IMR-90 (cell line): ENCODE measurements at regions not wholly inside any gene's neighbourhood (a gene's known extent, or its start where the extent isn't known, plus 50 kb on each side); places are given as distances from the start of the nearest gene placed in this dataset.

Experiments used
- ATAC-seq: fragments of 200-7000 bp; cut with Tn5 transposase; 2 replicates; pipeline ENCODE4 v1.9.1; 2020; ENCODE audit warnings: low read depth, mild to moderate bottlenecking, moderate library complexity
- BruUV-seq: library from RNA; stranded (reverse); fragments of 400-500 nt; replicated peaks from 2 replicates; lab custom pipeline; 2021; lab: Mats Ljungman, UMichigan
- CTCF ChIA-PET: fragments of 300-600 bp; formaldehyde crosslinking; extraction: SDS; loops from one replicate; lab custom pipeline; 2021; ENCODE audit warnings: antibody characterized with exemption; lab: Yijun Ruan, JAX
- POLR2A ChIA-PET: fragments of 300-600 bp; sonication (Branson Sonifier 250); formaldehyde crosslinking; loops from one replicate; lab custom pipeline; 2022; ENCODE audit warnings: antibody characterized with exemption; ENCODE audit not compliant: unreplicated experiment; lab: Charles Lee
- DNase-seq: peaks from one replicate; pipeline ENCODE4 v3.0.0; 2013
- H2AFZ ChIP-seq: replicated peaks from 2 replicates; pipeline ENCODE3; 2013; ENCODE audit warnings: low read length, mild to moderate bottlenecking; ENCODE audit not compliant: poor library complexity
- H2AK5ac ChIP-seq: 2 replicates; pipeline ENCODE4 v1.6.1; 2013; ENCODE audit warnings: low read depth, low read length, inconsistent platforms
- H2AK9ac ChIP-seq: replicated peaks from 2 replicates; pipeline ENCODE3; 2013; ENCODE audit warnings: mild to moderate bottlenecking, low read depth, low read length, moderate library complexity; ENCODE audit not compliant: poor library complexity
- H2BK120ac ChIP-seq: 2 replicates; pipeline ENCODE4 v1.6.1; 2013; ENCODE audit warnings: low read depth, low read length, inconsistent platforms
- H2BK15ac ChIP-seq: 3 replicates; pipeline ENCODE4 v1.6.1; 2013; ENCODE audit warnings: low read depth, low read length, inconsistent platforms
- H2BK20ac ChIP-seq: 2 replicates; pipeline ENCODE4 v1.6.1; 2013; ENCODE audit warnings: low read depth, mild to moderate bottlenecking, inconsistent platforms, low read length, moderate library complexity
- H2BK5ac ChIP-seq: 2 replicates; pipeline ENCODE4 v1.6.1; 2013; ENCODE audit warnings: mild to moderate bottlenecking, low read depth, low read length, inconsistent platforms; ENCODE audit not compliant: poor library complexity, severe bottlenecking
- H3K14ac ChIP-seq: replicated peaks from 2 replicates; pipeline ENCODE4 v1.6.1; 2013; ENCODE audit warnings: low read depth, low read length, inconsistent platforms
- H3K18ac ChIP-seq: 2 replicates; pipeline ENCODE4 v1.6.1; 2013; ENCODE audit warnings: low read depth, low read length, control low read depth
- H3K23ac ChIP-seq: 2 replicates; pipeline ENCODE4 v1.6.1; 2013; ENCODE audit warnings: low read depth, low read length, inconsistent platforms
- H3K27ac ChIP-seq: 2 replicates; pipeline ENCODE4 v1.5.1; 2013; ENCODE audit warnings: mild to moderate bottlenecking, control low read depth, low read length; ENCODE audit not compliant: insufficient read depth
- H3K27me3 ChIP-seq: 2 replicates; pipeline ENCODE4 v1.6.1; 2013; ENCODE audit warnings: low read length; ENCODE audit not compliant: control insufficient read depth, insufficient read depth
- H3K36me3 ChIP-seq: 2 replicates; pipeline ENCODE4 v1.6.1; 2013; ENCODE audit warnings: low read length, mixed read lengths; ENCODE audit not compliant: control insufficient read depth, insufficient read depth
- H3K4ac ChIP-seq: 2 replicates; pipeline ENCODE4 v1.6.1; 2013; ENCODE audit warnings: low read depth, low read length, inconsistent platforms
- H3K4me1 ChIP-seq: 2 replicates; pipeline ENCODE4 v1.6.1; 2013; ENCODE audit warnings: low read length, mixed read lengths; ENCODE audit not compliant: control insufficient read depth, insufficient read depth
- H3K4me2 ChIP-seq: 2 replicates; pipeline ENCODE4 v1.6.1; 2013; ENCODE audit warnings: low read depth, mild to moderate bottlenecking, control low read depth, low read length, moderate library complexity
- H3K4me3 ChIP-seq: 2 replicates; pipeline ENCODE4 v1.5.1; 2013; ENCODE audit warnings: low read depth, mild to moderate bottlenecking, control low read depth, low read length, moderate library complexity; ENCODE audit not compliant: insufficient read depth
- H3K56ac ChIP-seq: 2 replicates; pipeline ENCODE4 v1.6.1; 2013; ENCODE audit warnings: low read length, inconsistent platforms; ENCODE audit not compliant: insufficient read depth; ENCODE audit errors: extremely low read depth
- H3K79me1 ChIP-seq, 2 experiments: 2 replicates each; pipeline ENCODE4 v1.6.1; 2013; ENCODE audit warnings: low read length in 2 of 2, inconsistent platforms in 1 of 2, low read depth in 1 of 2
- H3K9ac ChIP-seq: 2 replicates; pipeline ENCODE4 v1.6.1; 2013; ENCODE audit warnings: low read depth, low read length, control low read depth
- H3K9me1 ChIP-seq: 2 replicates; pipeline ENCODE4 v1.6.1; 2013; ENCODE audit warnings: low read length, inconsistent platforms; ENCODE audit not compliant: insufficient read depth
- H3K9me3 ChIP-seq: 2 replicates; pipeline ENCODE4 v1.6.1; 2013; ENCODE audit warnings: low read length; ENCODE audit not compliant: control insufficient read depth, insufficient read depth
- H4K20me1 ChIP-seq: 2 replicates; pipeline ENCODE4 v1.6.1; 2013; ENCODE audit warnings: low read length, inconsistent platforms; ENCODE audit not compliant: insufficient read depth
- H4K5ac ChIP-seq: 2 replicates; pipeline ENCODE4 v1.6.1; 2013; ENCODE audit warnings: mild to moderate bottlenecking, low read depth, low read length, control low read depth
- H4K8ac ChIP-seq, 2 experiments: 2 replicates each; pipeline ENCODE4 v1.6.1; 2013; ENCODE audit warnings: low read depth in 2 of 2, low read length in 2 of 2, control low read depth in 1 of 2, inconsistent platforms in 1 of 2
- H4K91ac ChIP-seq: 2 replicates; pipeline ENCODE4 v1.6.1; 2013; ENCODE audit warnings: low read depth, low read length, inconsistent platforms; ENCODE audit not compliant: insufficient read depth
- CEBPB ChIP-seq: IDR thresholded peaks from 2 replicates; pipeline ENCODE4 v1.6.1; 2012; ENCODE audit warnings: low read depth, low read length, improper control_type of control experiment
- CHD1 ChIP-seq: IDR thresholded peaks from 2 replicates; pipeline ENCODE4 v1.6.1; 2012; ENCODE audit warnings: low read depth, low read length, improper control_type of control experiment
- CTCF ChIP-seq: conservative IDR thresholded peaks from 2 replicates; pipeline ENCODE4 v1.5.1; 2012; ENCODE audit warnings: mild to moderate bottlenecking, low read depth, low read length, improper control_type of control experiment
- MAFK ChIP-seq: IDR thresholded peaks from 2 replicates; pipeline ENCODE4 v1.6.1; 2012; ENCODE audit warnings: low read depth, low read length, improper control_type of control experiment
- MXI1 ChIP-seq: IDR thresholded peaks from 2 replicates; pipeline ENCODE4 v1.6.1; 2012; ENCODE audit warnings: low read depth, mild to moderate bottlenecking, low read length, moderate library complexity, borderline replicate concordance
- NFE2L2 ChIP-seq: fragments of 150-350 bp; IDR thresholded peaks from 2 replicates; pipeline ENCODE4 v1.6.1; 2016; ENCODE audit warnings: low read depth, mild to moderate bottlenecking, low read length
- RCOR1 ChIP-seq: IDR thresholded peaks from 2 replicates; pipeline ENCODE4 v1.6.1; 2012; ENCODE audit warnings: mild to moderate bottlenecking, low read length, improper control_type of control experiment; ENCODE audit not compliant: insufficient replicate concordance
- WGBS, 2 experiments: methylation state at CpG; one replicate each; pipeline versions ENCODE4 v1.1.5 to v1.1.7; 2013; ENCODE audit warnings: missing lambda C conversion rate in 2 of 2; ENCODE audit not compliant: insufficient read length in 1 of 2; ENCODE audit errors: extremely low coverage in 2 of 2; 5-methylcytosine and 5-hydroxymethylcytosine counted together
- dilution Hi-C: fragments of 300-500 bp; cut with HindIII; formaldehyde crosslinking; loops from one replicate; pipeline ENCODE4 v1.14.3; 2018; ENCODE audit warnings: low sequenced_read_pairs; ENCODE audit not compliant: unreplicated experiment
- in situ Hi-C: fragments of 300-500 bp; cut with MboI; formaldehyde crosslinking; loops from 3 replicates; pipeline ENCODE4 v1.14.3; 2019; ENCODE audit warnings: low sequenced_read_pairs, inconsistent platforms, mixed read lengths
- intact Hi-C: fragments of 100-400 bp; cut with micrococcal nuclease; formaldehyde crosslinking; loops from 2 replicates; pipeline ENCODE4 v1.10.0; 2022

DNA sequence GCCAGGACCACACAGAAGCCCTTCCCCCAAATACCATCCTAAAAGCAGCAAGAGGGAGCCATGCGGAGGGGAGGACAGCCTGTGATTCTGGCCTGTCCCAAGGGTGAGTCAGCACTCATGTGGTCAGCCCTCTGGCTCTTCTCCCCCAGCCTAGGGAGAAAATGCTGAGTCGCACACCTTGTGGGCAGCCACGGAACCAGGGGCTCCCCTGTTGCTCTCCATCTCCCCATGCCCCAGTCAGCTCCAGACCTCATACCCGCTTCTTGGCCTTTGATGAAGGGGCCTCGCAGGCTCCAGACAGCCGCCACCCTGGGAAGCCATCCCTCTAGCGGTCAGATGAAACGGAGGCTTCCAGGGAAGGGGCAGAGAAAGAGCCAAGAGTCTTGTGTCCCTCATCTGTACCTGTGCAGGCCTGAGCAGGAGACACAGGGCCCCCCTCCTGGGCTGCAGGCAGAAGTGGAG, 181.3 kb upstream of the SIX2 start:
- Histone ChIP-seq H3K27ac (peak overlapping the region; percentile 28; the same call in 1 of the 2 replicates), H4K8ac (peak overlapping the region in 1 of 2 experiments; percentile 72; a peak in 2 of 4 replicates), H3K18ac (peak overlapping the region; percentile 13; the same call in 1 of the 2 replicates), H3K9me3 (no peaks in the 10 kb centered on the region), H4K5ac (no peak overlapping the region; the same call in 1 of the 2 replicates), H3K27me3 (peaks cover 28% of the 10 kb centered on the region), H3K4me1 (peaks cover 9% of the 10 kb centered on the region), H3K56ac (no peak overlapping the region), H4K91ac (peak overlapping the region; percentile 58), H2AK5ac (peak overlapping the region; percentile 76; the same call in 1 of the 2 replicates), H3K4me3 (no peak overlapping the region), H3K9ac (no peak overlapping the region), H2BK120ac (peak overlapping the region; percentile 90), H3K79me1 (no peaks in the 10 kb centered on the region), H3K14ac (peak overlapping the region; percentile 65; the same call in 1 of the 2 replicates), H3K23ac (0 out of 2 replicates have a peak overlapping the region, but pooled peaks have one; percentile 27), H3K36me3 (no peaks in the 10 kb centered on the region), H3K4ac (peak overlapping the region; percentile 83), H4K20me1 (no peaks in the 10 kb centered on the region), H3K9me1 (no peaks in the 10 kb centered on the region), H2BK20ac (peak overlapping the region; percentile 71; the same call in 1 of the 2 replicates), H3K4me2 (no peak overlapping the region), H2AK9ac (peak overlapping the region; percentile 59), H2AFZ (peak overlapping the region; percentile 80), H2BK5ac (no peak overlapping the region), H2BK15ac (peak overlapping the region; percentile 47; the same call in 1 of the 3 replicates)
- ChIA-PET CTCF (no interaction called here), POLR2A (interaction anchor here (0.6 kb wide), 1 partner anchor 1482 kb away, joined by 7 read pairs; no protein-coding TSS in a partner anchor)
- DNase-seq (peak; percentile 69), ATAC-seq (peak; percentile 53; the same call in 1 of the 2 replicates)
- in situ Hi-C loops (no loop called here), intact Hi-C loops (no loop called here), dilution Hi-C loops (no loop called here)
- TF ChIP-seq RCOR1: no peak
- TF ChIP-seq MXI1: no peak
- TF ChIP-seq NFE2L2: peak; percentile 81
- TF ChIP-seq MAFK: peak; percentile 78
- no peak for TF ChIP-seq CEBPB
- no peak for TF ChIP-seq CTCF
- TF ChIP-seq CHD1: no peak
- BruUV-seq: no TSS peak
- WGBS, 2 experiments: 98% methylated on average over 5 of the region's 8 CpGs; no CpG with 5 or more reads in 1 of the 2 experiments
